ENCODE measurements at regions not wholly inside any gene's neighbourhood (a gene's known extent, or its start where the extent isn't known, plus 50 kb on each side); places are given as distances from the start of the nearest gene placed in this dataset.

GRCh38 chrX:39853417-39854030 is 244.2 kb downstream of the BCOR start:
- DNase-seq (ENCODE audit: low spot score): no peak

- no peak for DNase-seq (ENCODE audit: low spot score)
Measured at GRCh38 chrX:39854772-39855747, 242.7 kb downstream of the BCOR start.

- peak; percentile 27 for DNase-seq (ENCODE audit: low spot score)
Measured at GRCh38 chrX:39855748-39856129, 242.0 kb downstream of the BCOR start.

- DNase-seq (ENCODE audit: low spot score): no peak
Measured at GRCh38 chrX:39856472-39857121, 241.2 kb downstream of the BCOR start.

- no peak for DNase-seq (ENCODE audit: low spot score)
Measured at GRCh38 chrX:39857780-39858179, 240.0 kb downstream of the BCOR start.

GRCh38 chrX:39859991-39860861 is 237.5 kb downstream of the BCOR start:
- peak; percentile 20 for DNase-seq (ENCODE audit: low spot score)

GRCh38 chrX:39862963-39863362 is 234.8 kb downstream of the BCOR start:
- no peak for DNase-seq (ENCODE audit: low spot score)

GRCh38 chrX:39866229-39866628 is 231.5 kb downstream of the BCOR start:
- DNase-seq (ENCODE audit: low spot score): no peak

GRCh38 chrX:39869846-39870601 is 227.7 kb downstream of the BCOR start:
- DNase-seq (ENCODE audit: low spot score): peak; percentile 25

- no peak for DNase-seq (ENCODE audit: low spot score)
Measured at GRCh38 chrX:39871648-39872047, 226.1 kb downstream of the BCOR start.

- no peak for DNase-seq (ENCODE audit: low spot score)
Measured at GRCh38 chrX:39873117-39873516, 224.6 kb downstream of the BCOR start.

- DNase-seq (ENCODE audit: low spot score): no peak
Measured at GRCh38 chrX:39874202-39874816, 223.4 kb downstream of the BCOR start.

GRCh38 chrX:39875834-39876628 is 221.7 kb downstream of the BCOR start:
- DNase-seq (ENCODE audit: low spot score): no peak

- no peak for DNase-seq (ENCODE audit: low spot score)
Measured at GRCh38 chrX:39877905-39878304, 219.9 kb downstream of the BCOR start.

GRCh38 chrX:39883666-39884065 is 214.1 kb downstream of the BCOR start:
- DNase-seq (ENCODE audit: low spot score): no peak

GRCh38 chrX:39886282-39886681 is 211.5 kb downstream of the BCOR start:
- DNase-seq (ENCODE audit: low spot score): no peak

- DNase-seq (ENCODE audit: low spot score): no peak
Measured at GRCh38 chrX:39888730-39889129, 209.0 kb downstream of the BCOR start.

- no peak for DNase-seq (ENCODE audit: low spot score)
Measured at GRCh38 chrX:39889704-39890103, 208.1 kb downstream of the BCOR start.

GRCh38 chrX:39890807-39891206 is 207.0 kb downstream of the BCOR start:
- DNase-seq (ENCODE audit: low spot score): no peak

- DNase-seq (ENCODE audit: low spot score): no peak
Measured at GRCh38 chrX:39891781-39892180, 206.0 kb downstream of the BCOR start.
